BLaER1 treated with 17β-estradiol and CSF1 and Interleukin-3, amounts not matched to agents 10 nM and 100 nM (cell line): ENCODE measurements at regions not wholly inside any gene's neighbourhood (a gene's known extent, or its start where the extent isn't known, plus 50 kb on each side); places are given as distances from the start of the nearest gene placed in this dataset.

Experiments
- H3K27ac ChIP-seq, 11 experiments: shearing (Covaris generic); formaldehyde crosslinking; 2 replicates each; pipeline ENCODE4 v1.8.1; 2022
- H3K27me3 ChIP-seq, 11 experiments: shearing (Covaris generic); formaldehyde crosslinking; 2 replicates each; pipeline ENCODE4 v1.8.1; 2022
- H3K36me3 ChIP-seq, 11 experiments: shearing (Covaris generic); formaldehyde crosslinking; 2 replicates each; pipeline ENCODE4 v1.8.1; 2022
- H3K4me1 ChIP-seq, 10 experiments: shearing (Covaris generic); formaldehyde crosslinking; 2 replicates each; pipeline ENCODE4 v1.8.1; 2022
- H3K4me2 ChIP-seq, 11 experiments: shearing (Covaris generic); formaldehyde crosslinking; 2 replicates each; pipeline ENCODE4 v1.8.1; 2022
- H3K4me3 ChIP-seq, 10 experiments: shearing (Covaris generic); formaldehyde crosslinking; 2 replicates each; pipeline ENCODE4 v1.8.1; 2022
- H3K9ac ChIP-seq, 11 experiments: shearing (Covaris generic); formaldehyde crosslinking; 2 replicates each; pipeline ENCODE4 v1.8.1; 2022
- H3K9me3 ChIP-seq, 11 experiments: shearing (Covaris generic); formaldehyde crosslinking; replicated peaks in 1 of 11; 2 replicates each; pipeline ENCODE4 v1.8.1; 2022
- H4K20me1 ChIP-seq, 11 experiments: shearing (Covaris generic); formaldehyde crosslinking; 2 replicates each; pipeline ENCODE4 v1.8.1; 2022
- Cebpa-rat ChIP-seq, 11 experiments: shearing (Covaris generic); IDR thresholded peaks; 2 replicates each; pipeline ENCODE4 v1.8.1; 2022

DNA sequence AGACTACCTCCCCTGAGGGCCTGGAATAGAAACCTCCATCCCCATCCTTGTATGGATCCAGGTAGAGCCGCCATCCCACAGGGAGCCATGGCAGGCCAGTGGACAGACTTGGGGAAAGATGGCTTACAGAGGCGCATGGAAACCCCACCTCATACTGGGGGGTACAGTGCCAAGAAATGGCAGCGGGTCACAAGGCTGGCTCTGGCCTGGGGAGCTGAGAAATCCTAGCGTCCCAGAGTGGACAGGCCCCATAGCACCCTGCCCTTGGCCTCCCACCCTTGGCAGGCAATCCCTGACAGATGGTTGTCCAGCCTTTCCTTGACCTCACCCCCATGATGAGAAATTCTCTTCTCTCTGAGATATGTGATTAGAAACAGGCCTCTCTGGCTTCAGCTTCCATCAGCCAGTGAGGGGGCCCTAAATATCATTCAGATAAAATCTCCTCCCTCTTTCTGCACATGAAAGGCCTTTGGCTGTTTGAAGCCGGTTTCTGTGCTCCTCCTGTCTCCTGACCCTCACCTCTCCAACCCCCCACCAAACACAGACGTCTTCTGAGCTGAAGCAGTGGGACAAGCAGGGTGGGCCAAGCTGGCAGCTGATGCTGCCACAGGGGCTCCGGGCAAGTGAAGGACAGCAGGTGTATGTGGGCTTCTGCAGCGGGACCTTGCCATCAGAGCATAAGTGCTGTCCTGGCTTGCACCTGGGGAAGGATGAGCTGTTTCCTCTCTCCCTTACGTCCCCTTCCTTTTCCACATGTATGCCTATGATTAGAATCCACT lies 204.4 kb upstream of the MAMLD1 start:
- Histone ChIP-seq H3K4me1 (peaks cover 0 to 21% (median 0%) of the 10 kb centered on the region in 10 experiments; a peak in 5 of 20 replicates), H3K27me3 (no peaks in the 10 kb centered on the region)

DNA sequence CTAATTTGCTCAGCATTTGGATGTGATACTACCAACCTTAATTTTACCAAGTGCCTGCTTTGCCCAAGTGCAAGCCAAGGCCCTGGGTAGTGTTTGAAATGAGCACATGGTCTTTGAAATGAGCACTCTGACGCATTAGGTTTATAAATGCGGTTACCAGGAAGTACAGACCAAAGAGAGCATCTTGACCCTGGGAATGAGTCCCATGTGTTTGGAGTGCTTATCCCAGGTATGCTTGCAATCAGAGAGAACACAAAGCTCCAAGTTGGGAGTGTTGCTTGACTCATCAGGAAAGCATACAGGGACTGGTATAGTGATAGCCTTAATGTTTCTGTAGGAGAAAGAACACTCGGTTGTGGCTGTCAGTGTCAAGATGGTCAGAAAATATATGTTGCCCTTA lies 203.6 kb upstream of the MAMLD1 start:
- Histone ChIP-seq H3K9me3 (no peaks in the 10 kb centered on the region), H3K4me1 (peaks cover 0 to 21% (median 0%) of the 10 kb centered on the region in 10 experiments; a peak in 5 of 20 replicates), H3K27me3 (no peaks in the 10 kb centered on the region), H3K36me3 (no peaks in the 10 kb centered on the region), H3K27ac (no peak overlapping the region), H4K20me1 (no peaks in the 10 kb centered on the region), H3K9ac (no peak overlapping the region), H3K4me2 (0 out of 22 replicates have a peak overlapping the region, but pooled peaks of 1 of the 11 experiments have one; percentile 28), H3K4me3 (no peak overlapping the region)
- TF ChIP-seq Cebpa-rat (IDR thresholded peaks at IDR 0.05): no peak

More for the DNA sequence above, 204.4 kb upstream of the MAMLD1 start:
- TF ChIP-seq Cebpa-rat (IDR thresholded peaks at IDR 0.05): no peak
- H3K36me3 ChIP-seq: no peaks in the 10 kb centered on the region
- H3K27ac ChIP-seq: no peak overlapping the region
- H3K4me2 ChIP-seq: no peak overlapping the region
- no peak overlapping the region for H3K9ac ChIP-seq
- H4K20me1 ChIP-seq: no peaks in the 10 kb centered on the region
- H3K4me3 ChIP-seq: no peak overlapping the region
- H3K9me3 ChIP-seq: no peaks in the 10 kb centered on the region

DNA sequence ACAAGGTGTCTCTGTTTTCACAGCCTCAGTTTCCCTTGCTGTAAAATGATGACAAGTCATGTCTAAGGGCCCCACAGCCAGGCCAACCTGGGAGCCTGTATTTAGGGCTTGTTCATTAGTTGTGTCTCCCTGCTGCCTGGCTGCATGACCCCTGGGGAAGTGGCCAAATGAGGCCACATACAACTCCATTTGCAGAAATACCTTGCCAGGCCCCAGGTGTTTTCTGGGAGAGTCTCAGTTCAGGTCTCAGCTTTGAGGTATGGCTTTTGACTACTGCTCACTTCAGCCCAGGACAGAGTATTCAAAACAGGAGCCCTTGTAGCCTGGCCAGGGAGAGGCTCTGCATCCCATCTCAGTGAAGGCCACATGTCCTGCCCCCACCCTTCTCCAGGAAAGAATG lies 202.5 kb upstream of the MAMLD1 start:
- no peak for TF ChIP-seq Cebpa-rat (IDR thresholded peaks at IDR 0.05)
- H4K20me1 ChIP-seq: no peaks in the 10 kb centered on the region

DNA sequence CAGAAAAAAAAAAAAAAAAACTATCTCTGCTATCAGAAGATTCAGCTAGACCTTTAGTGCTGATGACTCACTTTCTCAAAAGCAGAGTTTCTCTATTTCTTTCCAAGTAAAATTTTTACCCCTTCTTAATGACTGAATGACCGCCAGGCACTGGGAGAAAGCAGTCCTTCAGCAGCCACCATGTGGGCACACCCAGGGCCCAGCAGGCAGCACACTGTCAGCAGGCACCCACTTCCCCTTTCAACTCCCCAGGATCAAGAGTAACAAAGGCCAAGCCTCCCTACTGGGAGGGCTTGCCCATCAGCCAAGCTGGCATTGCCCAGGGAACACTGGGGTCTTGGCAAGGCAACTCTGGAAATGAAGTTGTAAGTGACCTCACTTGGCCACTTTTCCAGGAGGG lies 201.9 kb upstream of the MAMLD1 start:
- no peaks in the 10 kb centered on the region for H4K20me1 ChIP-seq
- TF ChIP-seq Cebpa-rat (IDR thresholded peaks at IDR 0.05): no peak
- no peak overlapping the region for H3K4me3 ChIP-seq
- H3K9me3 ChIP-seq: no peaks in the 10 kb centered on the region
- H3K36me3 ChIP-seq: no peaks in the 10 kb centered on the region
- no peaks in the 10 kb centered on the region for H3K27me3 ChIP-seq
- H3K4me2 ChIP-seq: peak overlapping the region in 1 of 11 experiments; percentile 28; a peak in 1 of 22 replicates
- H3K9ac ChIP-seq: no peak overlapping the region
- no peak overlapping the region for H3K27ac ChIP-seq
- peaks cover 0 to 18% (median 0%) of the 10 kb centered on the region in 10 experiments; a peak in 5 of 20 replicates for H3K4me1 ChIP-seq

More for the DNA sequence above, 202.5 kb upstream of the MAMLD1 start:
- Histone ChIP-seq H3K4me1 (peaks cover 0 to 18% (median 0%) of the 10 kb centered on the region in 10 experiments; a peak in 5 of 20 replicates), H3K4me3 (no peak overlapping the region), H3K27me3 (no peaks in the 10 kb centered on the region), H3K9ac (no peak overlapping the region), H3K4me2 (peak overlapping the region in 2 of 11 experiments; percentile 28 to 52; a peak in 2 of 22 replicates), H3K9me3 (no peaks in the 10 kb centered on the region), H3K27ac (no peak overlapping the region), H3K36me3 (no peaks in the 10 kb centered on the region)

DNA sequence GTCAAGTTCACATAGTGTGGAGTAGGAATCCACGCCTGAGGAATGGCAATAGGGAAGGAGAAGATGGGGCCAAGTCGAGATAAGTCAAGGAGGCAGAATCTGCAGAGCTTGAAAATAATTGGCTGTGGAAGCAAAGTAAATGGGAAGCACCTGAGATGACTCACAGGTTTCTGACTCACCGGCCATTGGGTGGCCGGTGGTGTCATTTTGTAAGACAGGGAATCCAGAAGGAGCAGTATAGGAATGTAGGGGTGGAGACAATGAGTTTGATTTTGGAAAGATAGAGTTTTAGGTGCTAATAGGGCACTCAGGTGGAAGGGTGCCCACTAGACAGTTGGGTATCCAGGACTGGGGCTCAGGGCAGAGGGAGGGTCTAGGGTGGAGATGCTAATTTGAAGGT lies 201.0 kb upstream of the MAMLD1 start:
- Histone ChIP-seq H3K36me3 (no peaks in the 10 kb centered on the region), H3K9ac (no peak overlapping the region), H3K27me3 (no peaks in the 10 kb centered on the region), H3K27ac (no peak overlapping the region), H4K20me1 (no peaks in the 10 kb centered on the region), H3K9me3 (no peaks in the 10 kb centered on the region), H3K4me1 (peaks cover 0 to 18% (median 0%) of the 10 kb centered on the region in 10 experiments; a peak in 5 of 20 replicates), H3K4me3 (no peak overlapping the region), H3K4me2 (no peak overlapping the region)
- TF ChIP-seq Cebpa-rat (IDR thresholded peaks at IDR 0.05): no peak

DNA sequence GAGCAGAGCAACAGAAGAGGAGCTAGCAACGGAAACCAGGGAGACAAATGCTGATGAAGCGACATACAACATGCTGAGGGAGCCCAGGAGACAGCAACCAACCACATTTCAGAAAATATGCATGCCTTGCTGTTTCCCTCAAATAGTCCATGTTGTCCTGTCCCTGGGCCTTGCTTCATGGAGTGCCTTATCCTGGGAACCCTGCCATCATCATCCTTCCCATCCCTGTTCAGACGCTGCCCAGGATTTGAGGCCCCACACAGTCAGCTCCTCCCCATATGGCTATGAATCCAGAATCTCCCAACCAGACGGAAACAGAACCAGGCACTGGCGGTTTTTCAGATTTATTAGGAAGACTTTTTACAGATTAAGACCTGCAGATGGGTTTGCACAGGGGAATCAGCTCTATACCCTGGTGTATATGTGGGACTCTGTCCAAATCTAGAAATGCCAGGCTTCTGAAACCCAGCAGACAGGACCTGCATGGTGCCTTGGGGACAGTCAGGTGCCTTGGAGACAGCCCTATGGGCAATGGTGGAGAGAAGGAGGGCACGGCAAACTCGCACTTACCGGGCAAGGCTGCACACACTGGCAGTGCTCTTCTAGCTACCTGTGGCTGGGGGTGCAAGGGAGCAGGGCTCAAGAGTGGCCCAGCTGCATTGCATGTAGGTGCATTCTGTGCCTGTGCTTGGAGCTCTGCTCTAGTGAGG lies 199.7 kb upstream of the MAMLD1 start:
- Histone ChIP-seq H3K27ac (no peak overlapping the region), H3K4me2 (no peak overlapping the region), H3K27me3 (no peaks in the 10 kb centered on the region), H3K4me3 (no peak overlapping the region), H3K9ac (no peak overlapping the region), H3K36me3 (no peaks in the 10 kb centered on the region), H4K20me1 (no peaks in the 10 kb centered on the region), H3K9me3 (no peaks in the 10 kb centered on the region), H3K4me1 (peaks cover 0 to 18% (median 0%) of the 10 kb centered on the region in 10 experiments; a peak in 5 of 20 replicates)
- TF ChIP-seq Cebpa-rat (IDR thresholded peaks at IDR 0.05): no peak

DNA sequence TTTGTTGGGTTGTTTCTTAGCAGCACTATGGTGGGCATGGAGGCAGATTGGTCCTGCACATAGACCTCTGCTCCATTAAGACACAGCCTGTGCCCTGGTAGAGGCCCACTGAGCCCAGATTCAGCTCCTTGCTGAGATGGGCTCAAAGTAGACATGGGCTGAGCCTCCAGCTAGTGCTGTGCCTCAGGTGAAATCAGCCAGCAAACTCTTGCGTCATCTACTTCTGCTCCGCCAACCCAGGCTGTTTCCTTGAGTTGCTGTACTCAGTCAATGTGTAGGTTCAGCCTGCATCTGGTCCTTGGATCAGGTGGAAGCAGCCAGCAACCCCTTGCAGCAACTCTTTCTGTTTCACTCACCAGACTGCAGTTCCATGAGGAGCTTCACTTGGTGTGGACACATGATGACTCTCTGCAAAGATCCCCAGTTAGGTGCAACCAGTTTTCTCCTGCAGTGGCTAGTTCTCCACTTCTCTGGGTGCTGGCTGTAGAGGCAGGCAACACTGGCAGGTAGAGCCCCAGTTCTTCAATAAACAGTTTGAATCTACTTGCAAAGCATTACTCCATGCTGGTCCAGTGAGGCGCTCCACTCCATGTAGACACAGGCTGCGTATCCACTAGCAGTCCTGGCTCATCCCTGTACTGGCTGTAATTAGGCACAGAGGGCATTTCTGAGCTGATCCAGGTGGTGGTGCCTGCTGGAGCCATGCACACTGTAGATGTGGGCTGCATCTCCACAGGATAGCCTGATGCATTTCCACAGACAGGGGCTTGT lies 199.0 kb upstream of the MAMLD1 start:
- no peak overlapping the region for H3K4me3 ChIP-seq

DNA sequence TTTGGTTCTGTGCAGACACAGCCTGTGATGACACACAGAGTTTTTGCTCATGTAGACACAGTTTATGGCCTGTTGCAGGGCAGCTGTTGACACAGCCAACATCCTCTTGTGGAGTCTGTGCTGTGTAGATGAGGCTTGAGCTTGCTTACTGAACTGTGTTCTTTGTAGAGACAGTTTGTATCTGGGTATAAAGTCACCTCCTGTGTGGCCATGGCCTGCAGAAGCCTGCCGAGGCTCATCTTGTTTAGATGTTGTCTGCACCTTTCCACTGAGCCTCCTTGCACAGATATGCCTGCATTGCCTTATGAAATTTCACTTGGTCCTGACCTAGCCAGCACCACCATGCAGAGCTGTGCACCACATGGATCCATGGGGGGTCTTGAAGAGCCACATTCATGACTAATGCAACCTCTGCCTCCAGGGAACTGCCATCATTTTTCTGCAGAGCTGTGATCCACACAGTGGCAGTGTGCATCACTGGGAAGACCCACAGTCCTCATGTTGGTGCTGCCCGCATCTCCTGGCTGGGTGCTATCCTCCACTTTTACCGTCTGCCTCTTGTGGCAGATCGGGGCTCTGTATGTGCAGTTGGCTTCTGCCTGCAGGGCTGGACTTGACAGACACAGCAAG lies 198.0 kb upstream of the MAMLD1 start:
- Histone ChIP-seq H3K27ac (no peak overlapping the region), H3K9me3 (no peaks in the 10 kb centered on the region), H3K9ac (no peak overlapping the region), H4K20me1 (no peaks in the 10 kb centered on the region), H3K27me3 (no peaks in the 10 kb centered on the region), H3K36me3 (no peaks in the 10 kb centered on the region), H3K4me1 (peaks cover 0 to 13% (median 0%) of the 10 kb centered on the region in 10 experiments; a peak in 5 of 20 replicates), H3K4me2 (no peak overlapping the region), H3K4me3 (no peak overlapping the region)
- TF ChIP-seq Cebpa-rat (IDR thresholded peaks at IDR 0.05): no peak

More for the DNA sequence above, 199.0 kb upstream of the MAMLD1 start:
- no peak overlapping the region for H3K4me2 ChIP-seq
- H3K27me3 ChIP-seq: no peaks in the 10 kb centered on the region
- H3K4me1 ChIP-seq: peaks cover 0 to 18% (median 0%) of the 10 kb centered on the region in 10 experiments; a peak in 5 of 20 replicates
- H3K9ac ChIP-seq: no peak overlapping the region
- H3K27ac ChIP-seq: no peak overlapping the region
- H4K20me1 ChIP-seq: no peaks in the 10 kb centered on the region
- no peaks in the 10 kb centered on the region for H3K36me3 ChIP-seq
- peak in 3 of 11 experiments; percentile 22 to 54 (median 42); a peak in 3 of 22 replicates for TF ChIP-seq Cebpa-rat (IDR thresholded peaks at IDR 0.05)
- H3K9me3 ChIP-seq: no peaks in the 10 kb centered on the region
